Right cardiac atrium (tissue), 5 donors: ENCODE measurements at regions not wholly inside any gene's neighbourhood (a gene's known extent, or its start where the extent isn't known, plus 50 kb on each side); places are given as distances from the start of the nearest gene placed in this dataset.

Experiments used
- ATAC-seq, 2 donors: fragments of 200-7000 bp; cut with Tn5 transposase; one replicate each; pipeline versions ENCODE4 v1.8.0 to v1.9.1; 2020; ENCODE audit warnings: moderate library complexity in 2 of 2, mild to moderate bottlenecking in 1 of 2
- DNase-seq, 3 donors: peaks; one replicate each; pipeline ENCODE4 v3.0.0-alpha.2; 2020
- H3K27ac ChIP-seq: one replicate; pipeline ENCODE4 v1.5.1; 2013; ENCODE audit warnings: mild to moderate bottlenecking, low read length, control low read depth, moderate library complexity
- H3K27me3 ChIP-seq: one replicate; pipeline ENCODE4 v1.6.1; 2013; ENCODE audit not compliant: control insufficient read depth, insufficient read depth
- H3K4me1 ChIP-seq: one replicate; pipeline ENCODE4 v1.6.1; 2013; ENCODE audit warnings: low read length; ENCODE audit not compliant: control insufficient read depth, insufficient read depth
- H3K4me3 ChIP-seq: one replicate; pipeline ENCODE4 v1.5.1; 2013; ENCODE audit warnings: low read length, control low read depth
- H3K9me3 ChIP-seq: one replicate; pipeline ENCODE4 v1.6.1; 2013; ENCODE audit warnings: low read length; ENCODE audit not compliant: control insufficient read depth
- WGBS: extraction: QIAGEN DNeasy Blood & Tissue Kit; methylation state at CpG from one replicate; pipeline ENCODE4 v1.1.7; 2013; 5-methylcytosine and 5-hydroxymethylcytosine counted together
- intact Hi-C, 4 donors: fragments of 100-400 bp; cut with DNase I; formaldehyde crosslinking; loops; one replicate each; pipeline versions ENCODE4 v1.11.0 to v1.14.0; 2022 to 2023
- donor health status: healthy with polysubstance abuse.
- donor health status: DM: no; HTN: yes; CAD: no.
- donor health status: DM: no; HTN: no; CAD: no.
- donor health status: DM: no; HTN: yes; CAD: no; lungs with severe emphysema.
- donor health status: DM: yes; HTN: yes; CAD: no.

DNA sequence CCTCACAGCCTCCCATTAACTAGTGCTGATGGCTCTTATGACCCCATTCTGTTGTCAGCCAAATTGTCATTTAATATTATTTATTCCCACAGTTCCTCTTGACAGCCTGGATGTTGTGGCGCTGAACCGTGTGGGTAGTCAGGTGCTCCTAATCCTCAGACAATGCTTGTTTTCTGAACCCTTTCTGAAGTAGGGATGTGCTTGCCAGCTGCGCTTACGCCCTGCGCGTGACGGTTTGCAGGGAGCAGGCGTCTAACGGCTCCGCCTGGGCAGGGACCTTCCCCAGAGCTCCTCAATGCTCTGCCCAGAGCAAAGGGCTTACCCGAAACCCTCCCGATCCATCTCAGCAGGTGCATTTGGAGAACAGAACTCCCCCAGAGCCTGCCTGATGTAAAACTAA, 358.2 kb upstream of the MYT1L start:
- H3K9me3 ChIP-seq: no peaks in the 10 kb centered on the region
- intact Hi-C loops: no loop called here
- 92% methylated on average over 12 of the region's 12 CpGs for WGBS
- H3K4me1 ChIP-seq: no peaks in the 10 kb centered on the region
- no peak overlapping the region for H3K27ac ChIP-seq
- ATAC-seq (no peak), DNase-seq (no peak)
- H3K27me3 ChIP-seq: no peaks in the 10 kb centered on the region
- H3K4me3 ChIP-seq: no peak overlapping the region

DNA sequence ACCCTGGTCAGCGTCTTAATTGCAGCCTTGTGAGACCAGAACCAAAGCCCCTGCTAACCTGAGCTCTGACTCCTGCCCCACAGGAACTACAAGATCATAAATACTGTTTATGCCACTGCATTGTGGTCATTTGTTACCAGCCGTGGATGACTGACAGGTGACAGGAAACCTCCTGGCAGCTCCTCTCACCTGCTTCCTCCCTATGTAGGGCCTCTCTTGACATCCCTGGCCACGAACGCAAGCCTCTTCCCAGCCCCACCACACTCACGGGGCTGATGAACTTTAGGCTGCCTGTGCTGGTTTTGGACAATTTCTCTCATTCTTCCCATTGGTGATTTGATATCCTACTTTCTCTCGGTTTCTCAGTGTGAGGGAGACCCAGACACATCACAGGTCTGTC, 357.2 kb upstream of the MYT1L start:
- WGBS: 67% methylated on average over 6 of the region's 6 CpGs
- ATAC-seq: no peak

DNA sequence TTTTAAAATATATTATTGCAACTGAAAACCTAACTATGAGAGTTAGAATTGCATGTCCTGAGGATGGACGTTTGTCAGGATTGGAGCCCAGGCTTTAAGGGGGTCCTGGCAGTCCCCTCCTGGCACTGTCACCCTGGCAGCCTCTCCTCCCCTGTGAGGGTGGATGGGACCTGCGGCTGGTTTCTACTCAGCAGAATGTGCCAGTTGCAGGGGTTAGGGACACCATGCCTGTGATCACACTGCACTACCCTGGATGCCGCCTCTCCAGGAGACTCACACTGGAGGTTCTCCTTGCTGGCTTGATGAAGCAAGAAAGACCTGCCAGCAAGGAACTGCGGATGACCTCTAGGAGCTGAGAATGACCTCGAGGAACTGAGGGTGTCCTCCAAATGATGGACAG, 356.7 kb upstream of the MYT1L start:
- Histone ChIP-seq H3K27ac (no peak overlapping the region), H3K27me3 (no peaks in the 10 kb centered on the region), H3K9me3 (no peaks in the 10 kb centered on the region), H3K4me3 (no peak overlapping the region), H3K4me1 (no peaks in the 10 kb centered on the region)
- DNase-seq: no peak
- intact Hi-C loops: no loop called here
- no peak for ATAC-seq
- WGBS: 78% methylated on average over 5 of the region's 5 CpGs

More for the DNA sequence above, 357.2 kb upstream of the MYT1L start:
- no peak for DNase-seq
- no peaks in the 10 kb centered on the region for H3K9me3 ChIP-seq
- H3K27ac ChIP-seq: no peak overlapping the region
- intact Hi-C loops: no loop called here
- H3K27me3 ChIP-seq: no peaks in the 10 kb centered on the region
- H3K4me3 ChIP-seq: no peak overlapping the region
- no peaks in the 10 kb centered on the region for H3K4me1 ChIP-seq

DNA sequence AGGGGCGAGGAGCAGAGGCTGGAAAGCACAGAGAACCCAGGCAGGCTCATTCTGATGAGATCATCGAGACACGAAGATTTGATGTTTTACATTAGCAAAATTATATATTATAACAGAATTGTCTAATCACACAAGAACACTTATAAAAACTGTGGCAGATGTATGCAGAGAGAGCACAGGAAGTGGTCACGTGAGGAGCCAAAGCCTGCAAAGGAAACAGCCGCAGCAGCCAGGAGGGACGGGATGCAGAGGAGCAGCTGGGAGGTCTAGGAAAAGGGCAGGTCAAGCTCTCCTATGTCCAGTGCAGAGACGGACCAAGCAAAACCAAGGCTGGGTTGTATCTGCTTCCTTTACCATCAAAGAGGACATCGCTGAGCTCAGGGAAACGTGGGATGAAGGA, 355.1 kb upstream of the MYT1L start:
- H3K27me3 ChIP-seq: no peaks in the 10 kb centered on the region
- intact Hi-C loops: no loop called here

DNA sequence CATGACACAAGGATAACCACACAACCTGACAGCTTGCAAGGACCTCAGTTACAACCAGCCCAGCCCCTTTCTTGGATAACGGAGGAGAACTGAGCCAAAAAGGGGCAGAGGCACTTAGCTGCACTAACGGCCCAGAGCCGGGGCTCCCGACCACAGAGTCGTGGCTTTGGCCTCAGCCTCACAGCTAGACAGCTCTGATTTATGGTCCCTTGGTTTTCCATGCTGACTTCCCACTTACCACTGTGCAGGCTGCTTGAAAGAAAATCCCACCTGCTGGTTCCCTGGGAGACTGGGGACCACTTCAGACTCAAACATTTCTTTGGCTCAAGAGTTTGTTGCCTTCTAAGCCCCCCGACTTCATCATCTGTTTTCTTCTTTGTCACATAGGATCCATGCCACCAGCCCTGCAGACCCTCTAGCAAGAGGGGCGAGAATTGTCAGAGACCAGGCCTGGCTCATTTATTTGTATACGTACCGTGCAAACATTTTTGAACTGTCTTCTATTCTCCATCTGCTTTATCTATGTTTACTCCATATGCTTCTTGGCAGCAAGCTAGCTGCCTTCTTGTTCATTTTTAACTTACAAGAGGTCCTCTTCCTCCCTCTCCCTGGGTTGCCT, 352.6 kb upstream of the MYT1L start:
- intact Hi-C loops: no loop called here
- DNase-seq (no peak), ATAC-seq (no peak)
- Histone ChIP-seq H3K27ac (no peak overlapping the region), H3K4me3 (no peak overlapping the region), H3K4me1 (no peaks in the 10 kb centered on the region), H3K9me3 (no peaks in the 10 kb centered on the region), H3K27me3 (no peaks in the 10 kb centered on the region)
- 71% methylated on average over 9 of the region's 9 CpGs for WGBS

More for the DNA sequence above, 355.1 kb upstream of the MYT1L start:
- no peaks in the 10 kb centered on the region for H3K9me3 ChIP-seq
- H3K27ac ChIP-seq: no peak overlapping the region
- ATAC-seq (no peak), DNase-seq (no peak)
- no peaks in the 10 kb centered on the region for H3K4me1 ChIP-seq
- H3K4me3 ChIP-seq: no peak overlapping the region
- 46% methylated on average over 9 of the region's 9 CpGs for WGBS

DNA sequence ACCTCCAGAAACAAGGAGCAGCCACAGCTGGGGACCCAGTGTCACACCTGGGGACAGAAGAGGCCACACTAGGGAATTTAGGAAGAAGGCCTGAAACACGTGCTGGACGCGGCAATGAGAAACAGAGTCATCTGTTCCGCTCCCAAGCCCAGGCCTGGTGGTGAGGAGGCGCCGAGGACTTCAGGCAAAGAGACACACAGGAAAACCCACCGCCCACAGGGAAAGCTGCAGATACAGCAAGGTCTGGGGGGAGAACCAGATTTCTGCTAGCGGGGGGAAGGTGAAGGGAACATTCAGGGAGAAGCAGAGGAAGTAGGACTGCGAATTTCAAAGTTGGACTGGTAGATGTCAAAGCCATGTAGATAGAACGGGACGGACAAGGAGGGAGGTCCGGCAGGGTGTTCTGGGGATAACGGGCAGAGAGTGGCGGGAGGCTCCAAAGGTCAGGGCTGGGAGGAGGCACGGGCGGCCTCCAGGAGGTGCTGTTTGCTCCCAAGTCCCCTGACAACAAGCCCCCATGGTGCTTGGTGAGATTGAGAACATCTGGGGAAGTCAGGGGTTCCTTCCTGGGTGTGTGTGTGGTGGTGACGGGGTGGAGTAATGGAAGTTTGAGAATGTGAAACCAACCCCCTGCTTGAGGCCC, 351.7 kb upstream of the MYT1L start:
- H3K27ac ChIP-seq: no peak overlapping the region
- H3K9me3 ChIP-seq: no peaks in the 10 kb centered on the region
- no peak for DNase-seq
- no peaks in the 10 kb centered on the region for H3K4me1 ChIP-seq
- no peak for ATAC-seq
- intact Hi-C loops: no loop called here
- WGBS: 84% methylated on average over 17 of the region's 17 CpGs
- H3K27me3 ChIP-seq: no peaks in the 10 kb centered on the region
- no peak overlapping the region for H3K4me3 ChIP-seq

DNA sequence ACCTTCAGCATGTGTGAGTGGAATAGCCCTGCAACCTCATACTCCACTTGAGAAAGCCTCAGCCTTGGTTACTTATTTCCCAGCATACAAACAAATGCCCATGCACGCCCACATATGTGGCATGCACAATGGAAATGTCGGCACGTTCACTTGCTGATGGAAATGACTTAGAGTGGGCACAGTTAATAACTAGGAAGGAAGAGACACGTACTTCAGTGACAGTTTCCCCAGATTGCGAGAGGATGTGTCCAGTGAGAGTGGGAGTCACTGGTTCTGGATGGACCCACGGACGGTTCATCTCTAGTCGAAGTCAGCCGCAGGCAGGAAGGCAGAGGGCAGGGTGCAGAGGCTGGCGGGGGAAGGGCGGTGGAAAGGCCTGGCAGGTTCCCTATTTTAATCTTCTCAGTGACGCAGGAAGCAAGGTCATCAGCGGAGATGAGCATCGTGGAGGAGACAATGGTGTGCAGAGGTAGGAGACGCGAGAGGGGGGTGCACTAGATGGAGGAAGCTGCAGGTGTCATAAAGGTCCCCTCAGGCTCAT, 350.7 kb upstream of the MYT1L start:
- H3K9me3 ChIP-seq: no peaks in the 10 kb centered on the region
- ATAC-seq (no peak), DNase-seq (no peak)
- intact Hi-C loops: no loop called here
- H3K27me3 ChIP-seq: no peaks in the 10 kb centered on the region
- H3K27ac ChIP-seq: no peak overlapping the region
- no peak overlapping the region for H3K4me3 ChIP-seq
- no peaks in the 10 kb centered on the region for H3K4me1 ChIP-seq
- WGBS: 65% methylated on average over 16 of the region's 16 CpGs

DNA sequence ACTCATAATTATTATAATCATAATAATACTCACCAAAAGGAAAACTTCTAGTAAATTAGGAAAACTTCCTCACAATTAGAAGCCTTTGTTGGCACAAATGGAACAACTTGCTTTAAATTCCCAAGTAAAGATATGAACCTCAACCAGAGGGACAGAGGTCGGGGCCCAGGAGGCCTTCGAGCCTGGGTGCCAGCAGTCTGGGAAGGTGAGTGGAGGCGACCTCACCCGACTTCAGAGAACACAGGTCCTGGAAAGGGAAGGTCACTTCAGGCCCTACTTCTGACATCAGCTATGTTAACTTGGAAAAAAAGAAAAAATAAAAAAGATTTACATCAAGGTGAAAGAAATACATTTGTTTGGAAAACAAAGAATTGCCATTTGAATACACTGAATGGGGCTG, 350.0 kb upstream of the MYT1L start:
- H3K27me3 ChIP-seq: no peaks in the 10 kb centered on the region
- 82% methylated on average over 4 of the region's 4 CpGs for WGBS
- intact Hi-C loops: no loop called here
- H3K27ac ChIP-seq: no peak overlapping the region
- H3K4me1 ChIP-seq: no peaks in the 10 kb centered on the region
- no peak overlapping the region for H3K4me3 ChIP-seq
- no peak for ATAC-seq
- H3K9me3 ChIP-seq: no peaks in the 10 kb centered on the region
- DNase-seq: no peak

DNA sequence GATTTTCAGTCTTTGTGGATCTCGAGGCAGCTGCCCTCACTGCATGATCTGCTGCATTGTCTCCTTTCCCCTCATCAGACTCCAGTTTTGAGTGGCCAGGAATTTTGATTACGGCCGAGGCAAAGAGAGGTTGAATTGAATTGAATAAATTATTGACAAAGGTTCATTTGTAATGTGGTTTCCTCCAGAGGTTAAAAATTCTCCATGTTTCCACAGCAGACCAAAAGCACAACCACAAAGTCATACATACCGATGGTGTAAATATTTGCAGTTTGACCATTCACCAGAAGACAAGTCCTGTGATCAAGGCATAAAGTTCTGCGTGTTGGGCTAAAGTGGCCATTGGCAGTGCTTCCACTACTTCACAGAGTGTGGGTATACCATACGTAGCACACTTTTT, 343.8 kb upstream of the MYT1L start:
- intact Hi-C loops: no loop called here
- WGBS: 84% methylated on average over 6 of the region's 6 CpGs
- no peak for ATAC-seq

DNA sequence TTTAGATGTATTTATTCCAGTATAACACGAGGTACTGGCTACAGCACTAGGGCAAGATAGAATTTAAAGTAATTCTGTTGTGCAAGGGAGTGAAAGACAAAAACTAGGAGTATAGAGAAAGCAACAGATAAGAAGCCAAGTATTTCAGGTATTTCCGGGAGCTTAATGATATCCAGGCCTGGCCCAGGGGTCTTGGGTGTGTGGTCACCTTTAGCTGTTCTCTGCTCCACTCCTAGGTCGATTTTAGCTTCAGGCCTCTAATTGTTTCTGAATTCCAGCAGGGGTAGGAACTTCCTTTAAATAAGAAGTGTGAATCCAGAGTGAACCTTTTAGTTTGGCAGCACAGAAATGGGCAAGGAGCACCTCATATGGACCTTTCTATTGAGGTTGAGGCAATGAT, 342.3 kb upstream of the MYT1L start:
- DNase-seq (no peak), ATAC-seq (no peak)
- H3K4me3 ChIP-seq: no peak overlapping the region
- H3K27ac ChIP-seq: no peak overlapping the region
- H3K27me3 ChIP-seq: no peaks in the 10 kb centered on the region
- 47% methylated on average over 3 of the region's 3 CpGs for WGBS
- H3K9me3 ChIP-seq: no peaks in the 10 kb centered on the region
- intact Hi-C loops: no loop called here
- no peaks in the 10 kb centered on the region for H3K4me1 ChIP-seq

More for the DNA sequence above, 343.8 kb upstream of the MYT1L start:
- H3K27me3 ChIP-seq: no peaks in the 10 kb centered on the region
- no peaks in the 10 kb centered on the region for H3K4me1 ChIP-seq
- H3K4me3 ChIP-seq: no peak overlapping the region
- no peak overlapping the region for H3K27ac ChIP-seq
- no peak for DNase-seq
- H3K9me3 ChIP-seq: no peaks in the 10 kb centered on the region

DNA sequence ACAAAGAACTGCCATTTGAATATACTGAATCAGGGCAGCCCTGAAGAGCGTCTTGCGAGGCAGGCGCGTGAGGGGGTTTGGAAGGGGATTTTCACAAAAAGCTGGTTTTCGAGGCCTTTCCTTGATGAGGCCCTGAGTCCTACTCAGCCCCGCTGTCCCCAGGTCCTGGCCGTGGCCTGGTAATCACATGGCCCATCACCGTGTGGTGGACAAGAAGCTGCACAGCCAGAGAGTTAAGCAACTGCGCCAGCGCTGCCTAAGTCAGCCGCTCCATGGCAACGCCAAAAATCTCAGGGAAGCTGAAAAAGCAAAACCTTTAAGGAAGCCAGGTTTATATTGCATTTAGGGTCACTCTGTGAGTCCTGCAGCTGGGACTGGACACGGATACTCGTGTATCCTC, 341.2 kb upstream of the MYT1L start:
- Histone ChIP-seq H3K4me3 (no peak overlapping the region), H3K4me1 (no peaks in the 10 kb centered on the region), H3K9me3 (no peaks in the 10 kb centered on the region), H3K27me3 (no peaks in the 10 kb centered on the region), H3K27ac (no peak overlapping the region)
- intact Hi-C loops: no loop called here
- WGBS: 88% methylated on average over 14 of the region's 14 CpGs
- no peak for DNase-seq
- no peak for ATAC-seq
